ENCODE measurements at regions not wholly inside any gene's neighbourhood (a gene's known extent, or its start where the extent isn't known, plus 50 kb on each side); places are given as distances from the start of the nearest gene placed in this dataset.
"Not testable (repeated sequence)": the region's sequence is repeated elsewhere in the genome, so short reads cannot be mapped to it uniquely, and the experiment has no call there.

GRCh38 chr11:28890601-28891040 is 782.4 kb downstream of the METTL15 start:
- DNase-seq (ENCODE audit: low spot score), result not testable (repeated sequence)

- no peak for DNase-seq (ENCODE audit: low spot score)
Observed at GRCh38 chr11:28887681-28888080, 779.5 kb downstream of the METTL15 start.

- no peak for DNase-seq (ENCODE audit: low spot score)
Observed at GRCh38 chr11:28879869-28880268, 771.7 kb downstream of the METTL15 start.

GRCh38 chr11:28878025-28878424 is 769.8 kb downstream of the METTL15 start:
- DNase-seq (ENCODE audit: low spot score), result no peak

- DNase-seq (ENCODE audit: low spot score), result no peak
Observed at GRCh38 chr11:28877340-28877739, 769.2 kb downstream of the METTL15 start.

GRCh38 chr11:28874706-28875105 is 766.5 kb downstream of the METTL15 start:
- DNase-seq (ENCODE audit: low spot score), result no peak

- DNase-seq (ENCODE audit: low spot score), result no peak
Observed at GRCh38 chr11:28871090-28871489, 762.9 kb downstream of the METTL15 start.

GRCh38 chr11:28863422-28863821 is 755.2 kb downstream of the METTL15 start:
- DNase-seq (ENCODE audit: low spot score), result no peak

- no peak for DNase-seq (ENCODE audit: low spot score)
Observed at GRCh38 chr11:28860893-28861292, 752.7 kb downstream of the METTL15 start.

- DNase-seq (ENCODE audit: low spot score), result no peak
Observed at GRCh38 chr11:28858076-28858475, 749.9 kb downstream of the METTL15 start.

GRCh38 chr11:28849053-28849452 is 740.9 kb downstream of the METTL15 start:
- no peak for DNase-seq (ENCODE audit: low spot score)

GRCh38 chr11:28842716-28843115 is 734.5 kb downstream of the METTL15 start:
- DNase-seq (ENCODE audit: low spot score), result no peak

GRCh38 chr11:28838741-28839140 is 730.6 kb downstream of the METTL15 start:
- DNase-seq (ENCODE audit: low spot score), result no peak

- no peak for DNase-seq (ENCODE audit: low spot score)
Observed at GRCh38 chr11:28837599-28837998, 729.4 kb downstream of the METTL15 start.

- DNase-seq (ENCODE audit: low spot score), result no peak
Observed at GRCh38 chr11:28836285-28837081, 728.3 kb downstream of the METTL15 start.

GRCh38 chr11:28835790-28836189 is 727.6 kb downstream of the METTL15 start:
- no peak for DNase-seq (ENCODE audit: low spot score)

- no peak for DNase-seq (ENCODE audit: low spot score)
Observed at GRCh38 chr11:28835317-28835716, 727.1 kb downstream of the METTL15 start.

GRCh38 chr11:28834877-28835276 is 726.7 kb downstream of the METTL15 start:
- DNase-seq (ENCODE audit: low spot score), result no peak

GRCh38 chr11:28833670-28834069 is 725.5 kb downstream of the METTL15 start:
- no peak for DNase-seq (ENCODE audit: low spot score)

- no peak for DNase-seq (ENCODE audit: low spot score)
Observed at GRCh38 chr11:28833169-28833568, 725.0 kb downstream of the METTL15 start.

GRCh38 chr11:28826807-28827206 is 718.6 kb downstream of the METTL15 start:
- DNase-seq (ENCODE audit: low spot score), result no peak

- DNase-seq (ENCODE audit: low spot score), result no peak
Observed at GRCh38 chr11:28822576-28822975, 714.4 kb downstream of the METTL15 start.

GRCh38 chr11:28820296-28820989 is 712.3 kb downstream of the METTL15 start:
- no peak for DNase-seq (ENCODE audit: low spot score)
